ENCODE measurements at regions not wholly inside any gene's neighbourhood (a gene's known extent, or its start where the extent isn't known, plus 50 kb on each side); places are given as distances from the start of the nearest gene placed in this dataset.

DNA sequence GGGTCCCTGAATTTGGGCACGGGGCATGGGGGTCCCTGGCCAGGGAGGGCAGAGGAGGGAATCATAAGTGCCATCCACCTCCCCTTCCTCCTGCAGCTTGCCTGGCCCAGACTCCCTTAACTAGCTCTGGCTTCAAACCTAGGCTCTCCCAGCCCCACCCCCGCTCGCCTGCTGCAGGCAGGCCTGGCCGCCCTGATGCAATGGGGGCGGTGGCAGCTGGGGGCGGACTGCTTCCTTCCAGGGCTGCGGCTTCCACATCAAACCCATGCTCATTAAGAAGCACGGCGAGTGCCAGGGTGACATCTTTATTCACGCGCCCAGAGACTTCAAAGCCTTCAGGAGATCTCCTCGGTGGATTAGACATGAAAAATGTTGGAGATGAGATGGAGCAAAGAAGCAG, 123.1 kb downstream of the TPRA1 start:
- no peak overlapping the region for H2AFZ ChIP-seq (ENCODE audit: low read length)
- H3K4me2 ChIP-seq (ENCODE audit: insufficient read depth, insufficient read length, low read length) = no peak overlapping the region
- TF ChIP-seq, protein P1, sequence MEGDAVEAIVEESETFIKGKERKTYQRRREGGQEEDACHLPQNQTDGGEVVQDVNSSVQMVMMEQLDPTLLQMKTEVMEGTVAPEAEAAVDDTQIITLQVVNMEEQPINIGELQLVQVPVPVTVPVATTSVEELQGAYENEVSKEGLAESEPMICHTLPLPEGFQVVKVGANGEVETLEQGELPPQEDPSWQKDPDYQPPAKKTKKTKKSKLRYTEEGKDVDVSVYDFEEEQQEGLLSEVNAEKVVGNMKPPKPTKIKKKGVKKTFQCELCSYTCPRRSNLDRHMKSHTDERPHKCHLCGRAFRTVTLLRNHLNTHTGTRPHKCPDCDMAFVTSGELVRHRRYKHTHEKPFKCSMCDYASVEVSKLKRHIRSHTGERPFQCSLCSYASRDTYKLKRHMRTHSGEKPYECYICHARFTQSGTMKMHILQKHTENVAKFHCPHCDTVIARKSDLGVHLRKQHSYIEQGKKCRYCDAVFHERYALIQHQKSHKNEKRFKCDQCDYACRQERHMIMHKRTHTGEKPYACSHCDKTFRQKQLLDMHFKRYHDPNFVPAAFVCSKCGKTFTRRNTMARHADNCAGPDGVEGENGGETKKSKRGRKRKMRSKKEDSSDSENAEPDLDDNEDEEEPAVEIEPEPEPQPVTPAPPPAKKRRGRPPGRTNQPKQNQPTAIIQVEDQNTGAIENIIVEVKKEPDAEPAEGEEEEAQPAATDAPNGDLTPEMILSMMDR (conservative IDR thresholded peaks at IDR 0.05) = no peak

More for the DNA sequence above, 123.1 kb downstream of the TPRA1 start:
- no peak overlapping the region for H2BK5ac ChIP-seq (ENCODE audit: insufficient read length, low read length)
- Mint-ChIP-seq H3K36me3 (ENCODE audit: insufficient read depth in 1 of 3, low read depth in 3 of 3) (peaks cover 3 to 8% (median 7%) of the 10 kb centered on the region in 3 experiments; a peak in 6 of 7 replicates), H3K9me3 (peaks cover 7% of the 10 kb centered on the region in 2 experiments), H3K27ac (peak overlapping the region in 1 of 3 experiments; percentile 79; a peak in 2 of 7 replicates), H3K4me3 (no peak overlapping the region), H3K4me1 (peaks cover 7 to 15% of the 10 kb centered on the region in 2 experiments), H3K27me3 (ENCODE audit: low read depth) (peaks cover 15% of the 10 kb centered on the region)
- no CpG with 5 or more reads among the region's 12 CpGs for WGBS (ENCODE audit: extremely low coverage, insufficient read length, low lambda C conversion rate)
- H3K9ac ChIP-seq (ENCODE audit: extremely low read depth, insufficient read length, low read length) = no peak overlapping the region
- no peak overlapping the region for H4K8ac ChIP-seq (replicated peaks; ENCODE audit: insufficient read length, low read depth, low read length)
- H3K4ac ChIP-seq (ENCODE audit: low read depth, low read length) = no peak overlapping the region
- H3K56ac ChIP-seq (ENCODE audit: insufficient read length, low read depth, low read length) = no peak overlapping the region
- H2BK12ac ChIP-seq (ENCODE audit: insufficient read length, low read depth, low read length) = no peak overlapping the region
- no peak overlapping the region for H3K23ac ChIP-seq (ENCODE audit: insufficient read length, low read depth, low read length)
- H2BK20ac ChIP-seq (ENCODE audit: low read depth, low read length, poor library complexity, severe bottlenecking) = no peak overlapping the region
- no peaks in the 10 kb centered on the region; the same call in 1 of the 2 replicates for H3K4me1 ChIP-seq (ENCODE audit: insufficient read depth, low read length)
- peak overlapping the region; percentile 27 for H3K18ac ChIP-seq (ENCODE audit: insufficient read length, low read depth, low read length)
- no peak overlapping the region for H2BK120ac ChIP-seq (ENCODE audit: low read depth, low read length, poor library complexity, severe bottlenecking)
- H4K91ac ChIP-seq (ENCODE audit: insufficient read length, low read depth, low read length) = no peak overlapping the region
- H4K20me1 ChIP-seq (ENCODE audit: control insufficient read depth, insufficient read depth, insufficient read length) = no peaks in the 10 kb centered on the region
- no peaks in the 10 kb centered on the region for H3K23me2 ChIP-seq (ENCODE audit: insufficient read length, low read depth, low read length, poor library complexity, severe bottlenecking)
- H3K27ac ChIP-seq (ENCODE audit: insufficient read length, low read depth, low read length) = no peak overlapping the region
- no peaks in the 10 kb centered on the region for H3K9me3 ChIP-seq (ENCODE audit: control insufficient read depth, low read depth, low read length)
- no peaks in the 10 kb centered on the region for H3K79me1 ChIP-seq (ENCODE audit: insufficient read depth, low read depth, low read length, poor library complexity, severe bottlenecking)
- DNase-seq = peak; percentile 61
- no peaks in the 10 kb centered on the region for H3K79me2 ChIP-seq (ENCODE audit: insufficient read depth, low read length)
- H3K27me3 ChIP-seq (ENCODE audit: insufficient read depth, low read length) = no peaks in the 10 kb centered on the region
- no peak overlapping the region for H2BK15ac ChIP-seq (ENCODE audit: low read depth, low read length)
- no peak overlapping the region for H3T11ph ChIP-seq (ENCODE audit: low read length)
- no peak overlapping the region for H2AK5ac ChIP-seq (ENCODE audit: insufficient read length, low read length)
- H4K5ac ChIP-seq (ENCODE audit: insufficient read length, low read depth, low read length) = no peak overlapping the region
- H3K14ac ChIP-seq (ENCODE audit: insufficient read depth, low read length) = 0 out of 2 replicates have a peak overlapping the region, but pooled peaks have one; percentile 62
